GM19438 (cell line): ENCODE measurements at regions not wholly inside any gene's neighbourhood (a gene's known extent, or its start where the extent isn't known, plus 50 kb on each side); places are given as distances from the start of the nearest gene placed in this dataset.

Experiments
- ATAC-seq: cut with Tn5 transposase; IDR thresholded peaks from one replicate; pipeline ENCODE4 v1.9.1; 2021; ENCODE audit warnings: low read depth; ENCODE audit not compliant: unreplicated experiment

- ATAC-seq, result no peak
Observed at GRCh38 chr2:234137400-234138014, 87.0 kb downstream of the SPP2 start.

DNA sequence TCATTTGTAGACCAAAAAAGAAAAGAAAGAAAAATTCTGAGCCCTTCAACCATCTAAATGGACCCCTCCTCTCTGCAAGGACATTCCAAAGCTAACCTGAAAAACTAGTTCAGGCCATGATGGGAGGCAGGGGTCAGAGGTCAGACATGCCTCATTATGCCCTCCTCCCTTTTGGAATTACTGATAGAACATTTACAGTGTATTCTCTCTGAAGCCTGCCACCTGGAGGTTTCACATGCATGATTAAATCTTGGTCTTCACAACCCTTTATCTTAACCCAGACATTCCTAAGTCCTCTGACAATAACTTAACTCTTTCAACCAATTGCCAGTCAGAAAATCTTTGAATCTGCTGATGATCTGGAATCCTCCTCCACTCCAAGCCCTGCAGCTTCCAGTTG, 86.0 kb downstream of the SPP2 start:
- no peak for ATAC-seq

- ATAC-seq, result peak; percentile 72
Observed at GRCh38 chr2:234135750-234136221, 85.3 kb downstream of the SPP2 start.

- ATAC-seq, result no peak
Observed at GRCh38 chr2:234134496-234134895, 84.0 kb downstream of the SPP2 start.

DNA sequence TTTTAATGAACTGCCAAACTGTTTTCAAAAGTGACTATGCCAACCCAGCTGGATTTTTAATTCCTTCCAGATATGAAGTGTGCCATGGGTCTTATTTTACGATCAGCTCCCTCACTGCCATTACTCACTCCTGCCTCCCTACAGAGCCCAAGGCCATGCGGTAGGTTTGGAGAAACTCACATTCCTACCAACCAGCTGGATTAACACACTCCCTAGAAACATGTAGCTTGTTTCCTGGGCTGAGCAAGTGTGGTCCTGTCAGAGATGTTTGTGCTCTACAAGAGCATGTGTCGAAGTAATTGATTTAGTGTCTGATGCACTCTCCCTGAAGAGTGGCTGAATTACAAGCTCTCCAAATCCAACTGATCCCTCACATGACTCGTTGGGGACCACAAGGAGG, 82.5 kb downstream of the SPP2 start:
- no peak for ATAC-seq

DNA sequence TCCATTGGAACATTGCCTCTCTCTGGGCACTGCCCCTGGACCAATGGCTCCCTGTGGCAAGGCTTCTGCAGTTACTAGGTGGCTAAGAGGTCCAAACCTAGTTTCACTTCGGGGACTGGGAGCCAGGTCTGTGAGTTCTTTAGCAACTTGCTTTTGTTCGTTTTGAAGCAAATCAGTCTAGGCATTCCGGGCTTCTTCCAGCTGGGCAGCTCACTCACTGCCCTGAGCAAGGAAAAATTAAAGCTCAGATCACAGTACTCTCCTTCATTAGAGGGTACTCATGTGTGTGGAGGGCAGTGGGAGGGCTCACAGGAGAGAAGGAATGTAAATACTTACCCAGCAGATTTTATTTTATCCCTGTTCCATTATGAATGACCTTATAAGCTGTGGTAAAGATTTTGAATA, 80.3 kb downstream of the SPP2 start:
- no peak for ATAC-seq

DNA sequence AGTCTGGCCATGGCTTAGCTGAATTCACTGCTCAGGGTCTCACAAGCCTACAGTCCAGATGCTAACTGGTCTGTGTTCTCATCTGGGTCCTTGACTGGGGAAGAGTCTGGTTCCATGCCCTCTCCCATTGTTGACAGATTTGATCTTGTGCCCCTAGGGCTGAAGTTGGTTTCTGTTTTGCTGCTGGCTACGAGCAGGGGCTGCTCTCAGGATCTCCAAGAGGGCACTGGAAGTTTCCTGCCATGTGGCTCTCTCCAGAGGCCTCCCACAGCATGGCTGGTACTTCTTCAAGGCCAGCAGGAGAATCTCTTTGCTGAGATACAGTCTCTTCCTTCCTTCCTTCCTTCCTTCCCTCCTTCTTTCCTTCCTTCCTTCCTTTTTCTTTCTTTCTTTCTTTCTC, 78.1 kb downstream of the SPP2 start:
- ATAC-seq, result no peak
